ENCODE measurements at regions not wholly inside any gene's neighbourhood (a gene's known extent, or its start where the extent isn't known, plus 50 kb on each side); places are given as distances from the start of the nearest gene placed in this dataset.

- Histone ChIP-seq H3K27me3 (ENCODE audit: control insufficient read depth, insufficient read depth) (no peaks in the 10 kb centered on the region), H3K9me3 (ENCODE audit: control insufficient read depth, low read length) (no peaks in the 10 kb centered on the region), H3K27ac (ENCODE audit: low read length) (no peak overlapping the region), H3K4me1 (ENCODE audit: control insufficient read depth, insufficient read depth, low read length) (peaks cover 1% of the 10 kb centered on the region), H3K4me3 (ENCODE audit: low read length) (no peak overlapping the region)
- intact Hi-C loops (cut with DNase I) = no loop called here
- DNase-seq (no peak), ATAC-seq (no peak)
- WGBS = 94% methylated on average over 4 of the region's 4 CpGs
Observed at GRCh38 chr7:25804154-25804553, 347.8 kb upstream of the NFE2L3 start.

DNA sequence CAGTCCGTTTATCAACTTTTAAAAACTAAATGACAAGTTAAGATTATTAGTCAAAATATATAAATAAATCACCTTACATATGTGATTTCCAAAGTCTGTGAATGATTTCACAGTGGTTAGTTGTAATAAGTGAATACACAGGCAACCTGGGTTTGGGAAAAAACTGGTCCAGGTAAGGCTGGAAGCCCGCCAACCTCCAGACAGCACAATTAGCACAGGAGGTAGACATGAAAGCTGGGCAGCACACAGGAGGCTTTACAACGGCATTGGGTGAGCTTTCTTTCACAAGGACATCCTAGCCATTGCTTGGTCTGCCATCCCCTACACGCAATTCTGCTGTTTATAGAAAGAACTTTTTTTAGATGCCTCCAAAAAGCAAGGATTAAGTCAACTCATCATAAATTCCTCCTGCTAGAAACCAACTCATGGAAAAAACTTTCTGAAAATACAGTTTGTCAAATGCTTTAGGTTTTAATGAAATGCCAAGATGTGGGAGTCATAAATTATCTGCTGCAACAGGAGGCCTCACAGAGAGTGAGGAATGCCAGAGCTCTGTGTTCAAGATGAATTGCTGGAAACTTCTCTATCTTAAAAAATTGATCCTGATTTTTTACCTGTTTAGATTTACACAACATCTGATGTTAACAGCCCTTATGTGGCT is 346.8 kb upstream of the NFE2L3 start:
- H3K4me1 ChIP-seq (ENCODE audit: control insufficient read depth, insufficient read depth, low read length) = peaks cover 1% of the 10 kb centered on the region
- no peaks in the 10 kb centered on the region for H3K27me3 ChIP-seq (ENCODE audit: control insufficient read depth, insufficient read depth)
- no peak overlapping the region for H3K27ac ChIP-seq (ENCODE audit: low read length)
- no peak for DNase-seq
- H3K4me3 ChIP-seq (ENCODE audit: low read length) = no peak overlapping the region
- WGBS = 88% methylated on average over 4 of the region's 4 CpGs
- no peaks in the 10 kb centered on the region for H3K9me3 ChIP-seq (ENCODE audit: control insufficient read depth, low read length)
- no peak for ATAC-seq
- intact Hi-C loops (cut with DNase I) = no loop called here

GRCh38 chr7:25807086-25807611 is 344.8 kb upstream of the NFE2L3 start:
- Histone ChIP-seq H3K4me1 (ENCODE audit: control insufficient read depth, insufficient read depth, low read length) (peaks cover 1% of the 10 kb centered on the region), H3K4me3 (ENCODE audit: low read length) (no peak overlapping the region), H3K27me3 (ENCODE audit: control insufficient read depth, insufficient read depth) (no peaks in the 10 kb centered on the region), H3K9me3 (ENCODE audit: control insufficient read depth, low read length) (no peaks in the 10 kb centered on the region), H3K27ac (ENCODE audit: low read length) (no peak overlapping the region)
- intact Hi-C loops (cut with DNase I) = no loop called here
- ATAC-seq (no peak), DNase-seq (no peak)
- WGBS = 18% methylated on average over 1 of the region's 1 CpG

GRCh38 chr7:25809441-25809840 is 342.6 kb upstream of the NFE2L3 start:
- Histone ChIP-seq H3K4me1 (ENCODE audit: control insufficient read depth, insufficient read depth, low read length) (peaks cover 1% of the 10 kb centered on the region), H3K27ac (ENCODE audit: low read length) (no peak overlapping the region), H3K27me3 (ENCODE audit: control insufficient read depth, insufficient read depth) (no peaks in the 10 kb centered on the region), H3K4me3 (ENCODE audit: low read length) (no peak overlapping the region), H3K9me3 (ENCODE audit: control insufficient read depth, low read length) (no peaks in the 10 kb centered on the region)
- WGBS = 70% methylated on average over 5 of the region's 5 CpGs
- intact Hi-C loops (cut with DNase I) = no loop called here
- DNase-seq = no peak
- peak; percentile 32 to 57 for ATAC-seq

- H3K27me3 ChIP-seq (ENCODE audit: control insufficient read depth, insufficient read depth) = no peaks in the 10 kb centered on the region
- 87% methylated on average over 9 of the region's 9 CpGs for WGBS
- intact Hi-C loops (cut with DNase I) = no loop called here
- no peak for DNase-seq
- no peak overlapping the region for H3K4me3 ChIP-seq (ENCODE audit: low read length)
- H3K4me1 ChIP-seq (ENCODE audit: control insufficient read depth, insufficient read depth, low read length) = no peaks in the 10 kb centered on the region
- ATAC-seq = no peak
- H3K27ac ChIP-seq (ENCODE audit: low read length) = no peak overlapping the region
- no peaks in the 10 kb centered on the region for H3K9me3 ChIP-seq (ENCODE audit: control insufficient read depth, low read length)
Observed at GRCh38 chr7:25812086-25812850, 339.7 kb upstream of the NFE2L3 start.

GRCh38 chr7:25813381-25813780 is 338.6 kb upstream of the NFE2L3 start:
- WGBS = 89% methylated on average over 6 of the region's 6 CpGs
- DNase-seq = no peak

DNA sequence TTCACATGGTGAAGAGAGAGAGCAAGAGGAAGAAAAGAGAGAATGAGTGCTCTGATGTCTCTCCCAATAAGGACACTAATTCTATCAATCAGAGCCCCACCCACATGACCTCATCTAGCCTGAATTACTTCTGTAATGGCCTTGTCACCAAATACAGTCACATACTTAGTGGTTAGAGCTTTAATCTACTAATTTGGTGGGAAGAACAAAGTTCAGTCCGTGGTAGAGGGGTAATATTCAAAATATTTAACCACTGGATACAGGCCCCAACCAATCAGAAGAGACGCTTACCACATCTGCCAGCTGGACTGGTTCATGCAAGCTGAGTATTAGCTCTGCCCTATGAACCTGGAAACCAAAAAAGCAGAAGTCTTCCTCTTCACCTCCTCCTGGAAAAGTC is 336.3 kb upstream of the NFE2L3 start:
- Histone ChIP-seq H3K4me1 (ENCODE audit: control insufficient read depth, insufficient read depth, low read length) (no peaks in the 10 kb centered on the region), H3K27ac (ENCODE audit: low read length) (no peak overlapping the region), H3K4me3 (ENCODE audit: low read length) (no peak overlapping the region), H3K9me3 (ENCODE audit: control insufficient read depth, low read length) (no peaks in the 10 kb centered on the region), H3K27me3 (ENCODE audit: control insufficient read depth, insufficient read depth) (no peaks in the 10 kb centered on the region)
- intact Hi-C loops (cut with DNase I) = no loop called here
- DNase-seq = no peak
- 78% methylated on average over 2 of the region's 2 CpGs for WGBS
- no peak for ATAC-seq

More at GRCh38 chr7:25813381-25813780, 338.6 kb upstream of the NFE2L3 start:
- no peaks in the 10 kb centered on the region for H3K4me1 ChIP-seq (ENCODE audit: control insufficient read depth, insufficient read depth, low read length)
- intact Hi-C loops (cut with DNase I) = no loop called here
- no peak for ATAC-seq
- no peak overlapping the region for H3K27ac ChIP-seq (ENCODE audit: low read length)
- no peaks in the 10 kb centered on the region for H3K27me3 ChIP-seq (ENCODE audit: control insufficient read depth, insufficient read depth)
- H3K4me3 ChIP-seq (ENCODE audit: low read length) = no peak overlapping the region
- no peaks in the 10 kb centered on the region for H3K9me3 ChIP-seq (ENCODE audit: control insufficient read depth, low read length)

GRCh38 chr7:25820432-25821040 is 331.5 kb upstream of the NFE2L3 start:
- no peaks in the 10 kb centered on the region for H3K9me3 ChIP-seq (ENCODE audit: control insufficient read depth, low read length)
- intact Hi-C loops (cut with DNase I) = no loop called here
- H3K4me1 ChIP-seq (ENCODE audit: control insufficient read depth, insufficient read depth, low read length) = no peaks in the 10 kb centered on the region
- no peak overlapping the region for H3K27ac ChIP-seq (ENCODE audit: low read length)
- DNase-seq = no peak
- no peaks in the 10 kb centered on the region for H3K27me3 ChIP-seq (ENCODE audit: control insufficient read depth, insufficient read depth)
- 64% methylated on average over 5 of the region's 5 CpGs for WGBS
- H3K4me3 ChIP-seq (ENCODE audit: low read length) = no peak overlapping the region
- no peak for ATAC-seq

GRCh38 chr7:25821225-25821624 is 330.8 kb upstream of the NFE2L3 start:
- ATAC-seq (no peak), DNase-seq (no peak)
- intact Hi-C loops (cut with DNase I) = no loop called here
- no peak overlapping the region for H3K4me3 ChIP-seq (ENCODE audit: low read length)
- H3K27me3 ChIP-seq (ENCODE audit: control insufficient read depth, insufficient read depth) = no peaks in the 10 kb centered on the region
- WGBS = 87% methylated on average over 3 of the region's 3 CpGs
- no peaks in the 10 kb centered on the region for H3K9me3 ChIP-seq (ENCODE audit: control insufficient read depth, low read length)
- no peaks in the 10 kb centered on the region for H3K4me1 ChIP-seq (ENCODE audit: control insufficient read depth, insufficient read depth, low read length)
- H3K27ac ChIP-seq (ENCODE audit: low read length) = no peak overlapping the region

GRCh38 chr7:25822823-25823222 is 329.2 kb upstream of the NFE2L3 start:
- intact Hi-C loops (cut with DNase I) = no loop called here
- no peak for DNase-seq
- Histone ChIP-seq H3K27ac (ENCODE audit: low read length) (no peak overlapping the region), H3K27me3 (ENCODE audit: control insufficient read depth, insufficient read depth) (no peaks in the 10 kb centered on the region), H3K9me3 (ENCODE audit: control insufficient read depth, low read length) (no peaks in the 10 kb centered on the region), H3K4me1 (ENCODE audit: control insufficient read depth, insufficient read depth, low read length) (no peaks in the 10 kb centered on the region), H3K4me3 (ENCODE audit: low read length) (no peak overlapping the region)
- no peak for ATAC-seq
- 91% methylated on average over 4 of the region's 4 CpGs for WGBS

DNA sequence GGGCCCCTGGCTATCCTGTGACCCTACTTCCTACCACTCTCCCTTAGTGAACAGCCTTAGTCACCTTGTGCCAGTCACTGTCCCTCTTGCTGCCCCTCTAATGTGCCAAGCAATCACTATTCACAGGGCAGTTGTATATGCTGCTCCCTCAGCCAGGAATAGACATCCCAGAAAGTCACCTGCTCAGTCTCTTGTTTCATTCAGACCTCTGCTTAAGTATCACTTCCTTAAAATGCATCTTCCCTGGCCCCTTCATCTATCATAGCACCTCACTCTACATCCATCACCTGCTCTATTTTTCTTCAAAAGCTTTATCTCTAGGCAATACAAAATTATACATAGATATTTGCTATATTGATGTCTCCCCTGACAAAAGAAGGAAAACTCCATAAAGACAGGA is 328.4 kb upstream of the NFE2L3 start:
- no peak overlapping the region for H3K4me3 ChIP-seq (ENCODE audit: low read length)
- H3K9me3 ChIP-seq (ENCODE audit: control insufficient read depth, low read length) = no peaks in the 10 kb centered on the region
- intact Hi-C loops (cut with DNase I) = no loop called here
- H3K4me1 ChIP-seq (ENCODE audit: control insufficient read depth, insufficient read depth, low read length) = no peaks in the 10 kb centered on the region
- H3K27me3 ChIP-seq (ENCODE audit: control insufficient read depth, insufficient read depth) = no peaks in the 10 kb centered on the region
- no peak overlapping the region for H3K27ac ChIP-seq (ENCODE audit: low read length)
- DNase-seq (no peak), ATAC-seq (no peak)

Measured in right cardiac atrium (tissue), 5 donors.